K562 (cell line): ENCODE measurements at regions not wholly inside any gene's neighbourhood (a gene's known extent, or its start where the extent isn't known, plus 50 kb on each side); places are given as distances from the start of the nearest gene placed in this dataset.

ENCODE experiments used
- ATAC-seq: fragments of 200-7000 bp; cut with Tn5 transposase; 3 replicates; pipeline ENCODE4 v1.9.1; 2020; ENCODE audit warnings: moderate library complexity
- BruUV-seq: library from RNA; stranded (reverse); fragments of 400-500 nt; replicated peaks from 2 replicates; lab custom pipeline; 2021; lab: Mats Ljungman, UMichigan
- CTCF ChIA-PET: fragments of 300-600 bp; formaldehyde crosslinking; extraction: SDS; loops from one replicate; lab custom pipeline; 2021; ENCODE audit warnings: low intra/inter-chr PET ratio; lab: Yijun Ruan, JAX
- POLR2A ChIA-PET: fragments of 300-600, 350-650 bp; sonication (Branson Sonifier 250); formaldehyde crosslinking; extraction: SDS; loops from one replicate; lab custom pipeline; 2021; ENCODE audit warnings: antibody characterized with exemption, inconsistent platforms; lab: Yijun Ruan, JAX
- DNase-seq, 4 experiments: peaks; one replicate each; pipeline versions ENCODE4 v3.0.0 to v3.0.0-alpha.2; 2011 to 2018; ENCODE audit warnings: low spot score in 3 of 4, mixed read lengths in 3 of 4; ENCODE audit errors: extremely low read depth in 1 of 4
- FAIRE-seq: peaks from 2 replicates; lab custom pipeline; 2011; peaks lifted over from hg19 to GRCh38; lab: Jason Lieb, UNC
- H2AFZ ChIP-seq: 2 replicates; pipeline ENCODE4 v1.6.0; 2011; ENCODE audit warnings: low read depth, low read length, control low read depth, inconsistent platforms
- H3K27ac ChIP-seq: fragments of 200-600 bp; 3 replicates; pipeline ENCODE4 v1.8.0; 2011; ENCODE audit warnings: low read depth, mild to moderate bottlenecking, control low read depth, inconsistent platforms, low read length, moderate library complexity, mixed read lengths; ENCODE audit errors: extremely low read depth
- H3K27me3 ChIP-seq, 2 experiments: fragments of 300-600 bp in 1 of 2; 2 replicates in 1 of 2; 3 replicates in 1 of 2; pipeline versions ENCODE4 v1.6.0 to v1.8.0; 2011; ENCODE audit warnings: inconsistent platforms in 2 of 2, low read length in 2 of 2, mild to moderate bottlenecking in 1 of 2, mixed read lengths in 1 of 2, moderate library complexity in 1 of 2; ENCODE audit not compliant: control insufficient read depth in 2 of 2, insufficient read depth in 2 of 2
- H3K36me3 ChIP-seq: fragments of 300-600 bp; 3 replicates; pipeline ENCODE4 v1.8.0; 2011; ENCODE audit warnings: mild to moderate bottlenecking, low read length, inconsistent platforms; ENCODE audit not compliant: control insufficient read depth, insufficient read depth
- H3K4me1 ChIP-seq, 2 experiments: fragments of 200-600 bp in 1 of 2; replicated peaks in 1 of 2; 2 replicates in 1 of 2; 3 replicates in 1 of 2; pipeline versions ENCODE4 v1.5.1 to v1.8.0; 2011; ENCODE audit warnings: inconsistent platforms in 2 of 2, low read length in 2 of 2, mild to moderate bottlenecking in 1 of 2, mixed read lengths in 1 of 2, moderate library complexity in 1 of 2; ENCODE audit not compliant: control insufficient read depth in 2 of 2, insufficient read depth in 2 of 2
- H3K4me2 ChIP-seq: 2 replicates; pipeline ENCODE4 v1.6.1; 2011; ENCODE audit warnings: low read length, control low read depth, inconsistent platforms, mixed read lengths; ENCODE audit not compliant: insufficient read depth
- H3K4me3 ChIP-seq: fragments of 200-600 bp; sonication (generic), shearing (Covaris generic); 2 replicates; pipeline ENCODE4 v1.5.1; 2016; ENCODE audit warnings: control low read depth, inconsistent platforms
- H3K79me2 ChIP-seq: fragments of 200-600 bp; 3 replicates; pipeline ENCODE4 v1.8.0; 2011; ENCODE audit warnings: low read length, inconsistent platforms; ENCODE audit not compliant: control insufficient read depth, insufficient read depth
- H3K9ac ChIP-seq, 2 experiments: 2 replicates each; pipeline versions ENCODE4 v1.6.0 to v1.6.1; 2011; ENCODE audit warnings: low read depth in 2 of 2, low read length in 2 of 2, control low read depth in 1 of 2, inconsistent platforms in 1 of 2, mild to moderate bottlenecking in 1 of 2, mixed read lengths in 1 of 2; ENCODE audit not compliant: insufficient read depth in 1 of 2
- H3K9me1 ChIP-seq: one replicate; pipeline ENCODE4 v1.6.0; 2011; ENCODE audit warnings: inconsistent platforms, mild to moderate bottlenecking, low read length, moderate library complexity; ENCODE audit not compliant: control insufficient read depth, insufficient read depth
- H3K9me3 ChIP-seq: replicated peaks from 2 replicates; pipeline ENCODE4 v1.5.1; 2011; ENCODE audit warnings: low read depth, low read length, inconsistent platforms; ENCODE audit not compliant: control insufficient read depth, insufficient read depth
- H4K20me1 ChIP-seq: replicated peaks from 2 replicates; pipeline ENCODE4 v1.6.1; 2011; ENCODE audit warnings: low read length, inconsistent platforms, mixed read lengths; ENCODE audit not compliant: control insufficient read depth, insufficient read depth
- CEBPG ChIP-seq, 3 experiments: fragments of 200-800 bp in 1 of 3; sonication (Bioruptor generic) in 1 of 3; sonication (generic) in 1 of 3; formaldehyde crosslinking in 1 of 3; IDR thresholded peaks in 2 of 3; conservative IDR thresholded peaks in 1 of 3; 2 replicates each; pipeline versions ENCODE4 v1.6.1 to v1.8.0; 2016 to 2022; ENCODE audit warnings: missing compliant biosample characterization in 2 of 3, missing genetic modification characterization in 2 of 3, mild to moderate bottlenecking in 1 of 3, missing genetic modification reagents in 1 of 3
- FOXK2 ChIP-seq, 2 experiments: fragments of 450-650 bp; IDR thresholded peaks in 1 of 2; conservative IDR thresholded peaks in 1 of 2; 2 replicates each; pipeline ENCODE4 v1.6.1; 2016; ENCODE audit warnings: low read depth in 2 of 2, mild to moderate bottlenecking in 1 of 2
- HMBOX1 ChIP-seq: sonication (generic); IDR thresholded peaks from 2 replicates; pipeline ENCODE4 v1.6.1; 2016
- POLR2H ChIP-seq: IDR thresholded peaks from 2 replicates; pipeline ENCODE4 v1.6.1; 2016; ENCODE audit warnings: missing genetic modification characterization, low read depth, mild to moderate bottlenecking, control low read depth, missing compliant biosample characterization, moderate library complexity
- SIRT6 ChIP-seq: IDR thresholded peaks from one replicate; pipeline ENCODE4 v1.6.1; 2012; ENCODE audit warnings: low read depth, mild to moderate bottlenecking, control low read depth, inconsistent platforms, low read length, moderate library complexity
- TRIM24 ChIP-seq, 2 experiments: fragments of 450-650 bp; IDR thresholded peaks; 2 replicates each; pipeline ENCODE4 v1.6.1; 2016
- ZZZ3 ChIP-seq: fragments of 450-650 bp; IDR thresholded peaks from 2 replicates; pipeline ENCODE4 v1.6.1; 2016; ENCODE audit warnings: antibody characterized with exemption, mild to moderate bottlenecking, moderate library complexity
- WGBS: fragments of 100-300 bp; shearing (Covaris generic); methylation state at CpG from one replicate; pipeline ENCODE4 v1.1.6; 2016; ENCODE audit warnings: low coverage, mixed read lengths; ENCODE audit not compliant: insufficient coverage; ENCODE audit errors: missing lambda C conversion rate; 5-methylcytosine and 5-hydroxymethylcytosine counted together
- in situ Hi-C: fragments of 300-500 bp; cut with MboI; formaldehyde crosslinking; loops from 4 replicates; pipeline ENCODE4 v1.15.0; 2018; ENCODE audit warnings: inconsistent platforms, mixed read lengths
- intact Hi-C: fragments of 100-400 bp; cut with micrococcal nuclease; formaldehyde crosslinking; loops from 2 replicates; pipeline ENCODE4 v1.14.2; 2022

- Histone ChIP-seq H3K79me2 (no peaks in the 10 kb centered on the region), H3K9me3 (no peaks in the 10 kb centered on the region), H3K27ac (no peak overlapping the region), H3K9me1 (no peaks in the 10 kb centered on the region), H3K4me1 (no peaks in the 10 kb centered on the region), H2AFZ (no peak overlapping the region), H3K36me3 (no peaks in the 10 kb centered on the region), H3K4me2 (no peak overlapping the region), H4K20me1 (no peaks in the 10 kb centered on the region), H3K9ac (no peak overlapping the region), H3K27me3 (no peaks in the 10 kb centered on the region), H3K4me3 (no peak overlapping the region)
- FAIRE-seq (no peak), ATAC-seq (no peak), DNase-seq (no peak)
- 27% methylated on average over 2 of the region's 2 CpGs for WGBS
- ChIA-PET POLR2A (interaction anchor here (1.0 kb wide), 1 partner anchor 12 kb away, joined by 3 read pairs; no protein-coding TSS in a partner anchor), CTCF (no interaction called here)
- TF ChIP-seq FOXK2 (conservative IDR thresholded peaks at IDR 0.05 in 1 of 2, IDR thresholded peaks at IDR 0.05 in 1 of 2; ENCODE audit: low read depth in 2 of 2) (no peak), POLR2H (tag) (peak; percentile 54; the same call in 1 of the 2 replicates), CEBPG (CRISPR knock-in tag; IDR thresholded peaks at IDR 0.05) (no peak), CEBPG (tag; conservative IDR thresholded peaks at IDR 0.05 in 1 of 2, IDR thresholded peaks at IDR 0.05 in 1 of 2) (peak in 1 of 2 experiments; percentile 88; a peak in 2 of 4 replicates), SIRT6 (no peak), TRIM24 (IDR thresholded peaks at IDR 0.05) (peak; percentile 34 to 72; a peak in 2 of 4 replicates), ZZZ3 (no peak), HMBOX1 (no peak)
- intact Hi-C loops (no loop called here), in situ Hi-C loops (no loop called here)
- BruUV-seq, result no TSS peak
Measured at GRCh38 chr11:110035357-110035756, 57.8 kb upstream of the ZC3H12C start.
